Astrocyte of the spinal cord (primary cell): ENCODE measurements at regions not wholly inside any gene's neighbourhood (a gene's known extent, or its start where the extent isn't known, plus 50 kb on each side); places are given as distances from the start of the nearest gene placed in this dataset.
A peak's percentile ranks its signal among the peaks of the same experiment; 100 is the strongest.

Experiments used
- DNase-seq: peaks from one replicate; pipeline ENCODE4 v3.0.0; 2011; ENCODE audit warnings: low read depth, low spot score
- H3K4me3 ChIP-seq: 2 replicates; pipeline ENCODE4 v1.5.1; 2011; ENCODE audit warnings: low read depth, mild to moderate bottlenecking, low read length, moderate library complexity
- in situ Hi-C: cut with HindIII; loops from 2 replicates; pipeline ENCODE4 v1.10.0; 2017; ENCODE audit warnings: low sequenced_read_pairs
- TF ChIP-seq, protein P1 (sequence below): IDR thresholded peaks from 2 replicates; pipeline ENCODE4 v1.5.1; 2012; ENCODE audit warnings: low read depth, mild to moderate bottlenecking, low read length, inconsistent platforms

DNA sequence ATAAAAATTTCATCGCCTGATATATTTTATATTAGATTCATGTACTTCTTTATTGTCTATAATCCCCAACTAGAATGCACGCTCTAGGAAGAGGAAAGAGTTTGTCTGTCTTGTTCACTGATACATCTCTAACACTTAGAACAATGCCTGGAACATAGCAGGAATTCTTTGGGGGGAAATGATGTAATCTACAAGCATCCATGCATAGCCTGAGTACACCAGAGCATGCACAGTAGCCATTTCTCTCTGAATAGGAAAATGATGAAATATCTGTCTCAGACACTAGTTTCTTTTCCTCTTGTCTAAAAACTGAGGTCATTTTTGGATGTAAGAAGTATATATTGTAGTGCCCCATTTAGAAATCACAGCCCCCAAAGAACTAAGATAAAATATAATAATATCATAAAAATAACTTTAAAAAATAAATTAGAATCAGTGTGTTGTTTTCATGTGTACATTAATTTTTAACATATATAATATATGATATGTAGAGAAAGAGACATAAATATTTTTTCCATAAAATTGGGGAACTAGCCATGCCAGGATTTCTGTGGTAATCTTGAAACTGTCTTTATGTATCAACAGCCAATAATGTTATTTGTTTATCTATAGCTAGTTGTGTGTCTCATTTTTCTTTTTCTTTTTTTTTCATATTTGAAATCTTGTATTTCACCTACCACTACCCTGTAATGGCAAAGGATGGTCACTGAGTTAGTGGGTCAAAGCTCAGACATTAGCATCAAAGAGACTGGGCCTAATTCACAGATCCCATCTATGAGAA, 155.6 kb upstream of the TMCC3 start:
- peak; percentile 68 for DNase-seq
- TF ChIP-seq, protein P1, sequence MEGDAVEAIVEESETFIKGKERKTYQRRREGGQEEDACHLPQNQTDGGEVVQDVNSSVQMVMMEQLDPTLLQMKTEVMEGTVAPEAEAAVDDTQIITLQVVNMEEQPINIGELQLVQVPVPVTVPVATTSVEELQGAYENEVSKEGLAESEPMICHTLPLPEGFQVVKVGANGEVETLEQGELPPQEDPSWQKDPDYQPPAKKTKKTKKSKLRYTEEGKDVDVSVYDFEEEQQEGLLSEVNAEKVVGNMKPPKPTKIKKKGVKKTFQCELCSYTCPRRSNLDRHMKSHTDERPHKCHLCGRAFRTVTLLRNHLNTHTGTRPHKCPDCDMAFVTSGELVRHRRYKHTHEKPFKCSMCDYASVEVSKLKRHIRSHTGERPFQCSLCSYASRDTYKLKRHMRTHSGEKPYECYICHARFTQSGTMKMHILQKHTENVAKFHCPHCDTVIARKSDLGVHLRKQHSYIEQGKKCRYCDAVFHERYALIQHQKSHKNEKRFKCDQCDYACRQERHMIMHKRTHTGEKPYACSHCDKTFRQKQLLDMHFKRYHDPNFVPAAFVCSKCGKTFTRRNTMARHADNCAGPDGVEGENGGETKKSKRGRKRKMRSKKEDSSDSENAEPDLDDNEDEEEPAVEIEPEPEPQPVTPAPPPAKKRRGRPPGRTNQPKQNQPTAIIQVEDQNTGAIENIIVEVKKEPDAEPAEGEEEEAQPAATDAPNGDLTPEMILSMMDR = no peak
- in situ Hi-C loops = no loop called here
- H3K4me3 ChIP-seq = no peak overlapping the region

DNA sequence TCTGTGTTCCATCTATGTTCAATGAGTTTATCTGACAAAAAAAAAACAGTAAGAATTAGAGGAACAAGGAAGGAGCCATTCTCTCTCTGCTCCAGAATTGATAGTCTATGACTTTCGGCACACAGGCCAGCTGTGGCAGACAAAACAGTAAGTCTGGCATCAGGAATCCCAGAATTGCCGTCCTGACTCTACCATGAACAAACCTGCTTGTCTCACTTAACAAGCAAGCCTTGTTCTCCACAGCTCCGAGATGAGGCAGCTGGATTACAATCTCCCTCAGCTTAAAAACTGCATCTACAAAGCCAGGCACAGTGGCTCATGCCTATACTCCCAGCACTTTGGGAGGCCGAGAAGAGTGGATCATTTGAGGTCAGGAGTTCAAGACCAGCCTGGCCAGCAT, 153.6 kb upstream of the TMCC3 start:
- no peak for DNase-seq
- TF ChIP-seq, protein P1 = no peak
- in situ Hi-C loops = no loop called here
- no peak overlapping the region for H3K4me3 ChIP-seq

DNA sequence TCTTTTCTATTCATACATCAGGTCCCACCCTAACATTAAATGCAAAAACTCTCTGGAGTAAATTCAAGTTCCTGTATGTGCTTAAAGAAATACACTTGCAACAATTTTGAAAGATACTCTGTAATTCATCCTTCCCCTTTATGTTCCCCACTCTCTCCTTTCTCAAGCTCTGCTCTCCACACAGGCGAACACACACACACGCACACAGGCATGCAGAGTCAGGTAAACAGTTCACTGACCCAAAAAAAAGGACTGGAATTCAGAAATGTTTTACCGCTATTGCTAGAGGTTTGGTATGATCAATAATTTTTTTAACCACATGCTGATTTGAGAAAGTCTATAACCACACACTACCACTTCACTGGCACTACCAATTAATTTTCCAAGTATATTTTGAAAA, 152.4 kb upstream of the TMCC3 start:
- in situ Hi-C loops = no loop called here
- DNase-seq = no peak
- TF ChIP-seq, protein P1 = no peak
- no peak overlapping the region for H3K4me3 ChIP-seq

DNA sequence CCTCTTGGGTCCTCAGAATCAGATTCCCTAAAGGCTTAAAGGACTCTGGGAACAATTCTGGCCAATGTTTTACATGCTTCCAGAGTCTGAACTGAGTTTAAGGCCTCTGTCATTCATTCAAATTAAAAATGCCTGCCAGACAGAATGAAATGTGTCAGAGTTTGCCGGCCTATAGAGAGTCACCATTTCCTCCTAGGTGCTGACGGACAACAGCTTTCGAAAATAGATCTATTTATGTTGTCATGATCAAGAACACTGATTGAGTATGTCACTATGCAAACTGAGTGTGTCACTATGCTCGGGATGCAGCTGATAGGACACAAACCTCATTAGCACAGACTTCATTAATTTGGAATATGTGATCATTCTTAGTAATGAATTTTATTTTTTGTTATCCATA, 151.4 kb upstream of the TMCC3 start:
- in situ Hi-C loops = no loop called here

DNA sequence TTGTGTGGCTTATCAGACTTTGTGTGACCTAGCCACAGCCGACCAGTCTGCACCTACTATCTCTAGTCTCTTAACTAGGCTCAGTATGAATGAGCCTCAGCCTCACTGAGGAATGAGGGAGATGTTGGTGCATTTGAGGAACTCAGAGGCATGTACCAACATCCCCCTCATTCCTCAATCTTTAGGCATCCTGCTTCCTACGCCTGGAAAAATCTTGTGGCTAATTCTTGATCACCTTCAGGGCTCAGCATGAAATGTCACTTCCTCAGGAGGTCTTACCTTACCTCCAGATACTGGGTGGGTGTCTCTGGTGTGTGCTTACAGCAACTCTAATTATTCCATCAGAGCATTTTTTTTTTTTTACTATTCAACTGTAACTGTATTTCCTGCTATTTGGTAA, 148.8 kb upstream of the TMCC3 start:
- in situ Hi-C loops = no loop called here
- TF ChIP-seq, protein P1 = no peak
- DNase-seq = no peak
- H3K4me3 ChIP-seq = no peak overlapping the region

More for the DNA sequence above, 151.4 kb upstream of the TMCC3 start:
- H3K4me3 ChIP-seq = no peak overlapping the region
- no peak for DNase-seq
- TF ChIP-seq, protein P1 = no peak

DNA sequence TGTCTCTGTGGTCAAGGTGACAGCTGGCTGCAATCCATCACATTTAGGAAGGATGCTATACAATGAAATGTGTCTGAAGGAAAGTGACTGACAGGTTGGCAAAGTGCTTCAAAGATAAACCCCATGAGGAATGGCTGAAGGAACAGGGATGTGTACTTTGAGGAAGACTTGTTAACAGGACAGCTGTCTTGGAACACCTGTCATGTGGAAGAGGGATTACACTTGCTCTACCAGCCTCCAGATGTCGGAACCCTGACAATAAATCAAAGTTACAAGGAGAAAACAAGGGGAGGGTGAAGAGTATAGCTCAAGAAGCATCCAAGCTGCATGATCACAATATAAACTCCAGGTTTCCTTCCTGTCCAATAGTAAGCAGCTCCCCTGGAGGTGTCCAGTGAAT, 147.8 kb upstream of the TMCC3 start:
- H3K4me3 ChIP-seq = no peak overlapping the region
- no peak for DNase-seq
- TF ChIP-seq, protein P1 = no peak
- in situ Hi-C loops = no loop called here
